A549 (cell line): ENCODE measurements at regions not wholly inside any gene's neighbourhood (a gene's known extent, or its start where the extent isn't known, plus 50 kb on each side); places are given as distances from the start of the nearest gene placed in this dataset.

Source experiments
- ATAC-seq, 2 experiments: fragments of 200-7000 bp in 1 of 2; fragments of >200 bp in 1 of 2; cut with Nextera tagmentation in 1 of 2; cut with Tn5 transposase in 1 of 2; 3 replicates each; pipeline versions ENCODE4 v1.8.0 to v1.9.1; 2018 to 2020; ENCODE audit warnings: mild to moderate bottlenecking in 1 of 2, moderate library complexity in 1 of 2
- CTCF ChIA-PET: fragments of 300-600 bp; sonication (Branson Sonifier 250); formaldehyde crosslinking; extraction: SDS; loops from one replicate; lab custom pipeline; 2021; ENCODE audit warnings: antibody characterized with exemption, inconsistent platforms; lab: Yijun Ruan, JAX
- POLR2A ChIA-PET: fragments of 350-600 bp; formaldehyde crosslinking; extraction: SDS; loops from one replicate; lab custom pipeline; 2021; ENCODE audit warnings: antibody characterized with exemption, inconsistent platforms; lab: Yijun Ruan, JAX
- DNase-seq, 2 experiments: peaks; one replicate each; pipeline versions ENCODE4 v3.0.0 to v3.0.0-alpha.2; 2011 to 2016; ENCODE audit warnings: low read depth in 1 of 2, low spot score in 1 of 2
- FAIRE-seq: peaks from 2 replicates; lab custom pipeline; 2011; peaks lifted over from hg19 to GRCh38; lab: Jason Lieb, UNC
- H3K27ac ChIP-seq, 2 experiments: fragments of >200 bp; sonication (Bioruptor Twin); formaldehyde crosslinking; 3 replicates each; pipeline ENCODE4 v1.5.1; 2016 to 2017
- H3K4me1 ChIP-seq: fragments of >200 bp; sonication (Bioruptor Twin); formaldehyde crosslinking; 3 replicates; pipeline ENCODE4 v1.6.1; 2016
- H3K4me2 ChIP-seq: fragments of >200 bp; sonication (Bioruptor Twin); formaldehyde crosslinking; 3 replicates; pipeline ENCODE4 v1.6.1; 2016
- H3K4me3 ChIP-seq: fragments of >200 bp; sonication (Bioruptor Twin); formaldehyde crosslinking; 3 replicates; pipeline ENCODE4 v1.5.1; 2016
- H3K9me3 ChIP-seq: fragments of >200 bp; sonication (Bioruptor Twin); formaldehyde crosslinking; 3 replicates; pipeline ENCODE4 v1.6.1; 2016
- CEBPB ChIP-seq, 2 experiments: fragments of >200 bp in 1 of 2; sonication (Bioruptor Twin) in 1 of 2; formaldehyde crosslinking in 1 of 2; IDR thresholded peaks; 2 replicates each; pipeline ENCODE4 v1.6.1; 2012 to 2016
- CTCF ChIP-seq: fragments of >200 bp; sonication (Bioruptor Twin); formaldehyde crosslinking; IDR thresholded peaks from 3 replicates; pipeline ENCODE4 v1.5.1; 2016
- ELK1 ChIP-seq: fragments of 150-350 bp; IDR thresholded peaks from 2 replicates; pipeline ENCODE4 v1.6.1; 2014; ENCODE audit warnings: low read depth, mild to moderate bottlenecking, low read length
- EP300 ChIP-seq, 2 experiments: fragments of >200 bp; sonication (Bioruptor Twin); formaldehyde crosslinking; IDR thresholded peaks; 2 replicates in 1 of 2; 3 replicates in 1 of 2; pipeline ENCODE4 v1.6.1; 2016 to 2017
- FOXS1 ChIP-seq: fragments of 250-450 bp; sonication (Bioruptor Pico); IDR thresholded peaks from 2 replicates; pipeline ENCODE4 v1.5.0; 2020; ENCODE audit warnings: mild to moderate bottlenecking, moderate library complexity
- HDAC2 ChIP-seq: fragments of 200-600 bp; sonication (generic); IDR thresholded peaks from 2 replicates; pipeline ENCODE4 v1.6.1; 2016
- HES2 ChIP-seq: fragments of >200 bp; sonication (Bioruptor Twin); formaldehyde crosslinking; IDR thresholded peaks from 2 replicates; pipeline ENCODE4 v1.6.1; 2016
- HEYL ChIP-seq: fragments of 250-450 bp; sonication (Bioruptor Pico); IDR thresholded peaks from 2 replicates; pipeline ENCODE4 v1.8.0; 2021; ENCODE audit warnings: mild to moderate bottlenecking, moderate library complexity
- HMGXB4 ChIP-seq: fragments of 250-450 bp; sonication (Bioruptor Pico); IDR thresholded peaks from 2 replicates; pipeline ENCODE4 v1.5.0; 2021; ENCODE audit warnings: mild to moderate bottlenecking, moderate library complexity, borderline replicate concordance
- HOXB13 ChIP-seq: fragments of 250-450 bp; sonication (Bioruptor Pico); IDR thresholded peaks from 2 replicates; pipeline ENCODE4 v1.5.0; 2020; ENCODE audit warnings: low read depth, mild to moderate bottlenecking, moderate library complexity
- JUN ChIP-seq, 2 experiments: fragments of >200 bp; sonication (Bioruptor Twin); formaldehyde crosslinking; IDR thresholded peaks; 2 replicates in 1 of 2; 3 replicates in 1 of 2; pipeline ENCODE4 v1.6.1; 2016 to 2017
- JUNB ChIP-seq: fragments of >200 bp; sonication (Bioruptor Twin); formaldehyde crosslinking; IDR thresholded peaks from 2 replicates; pipeline ENCODE4 v1.6.1; 2016
- MAFK ChIP-seq: fragments of 450-650 bp; IDR thresholded peaks from 2 replicates; pipeline ENCODE4 v1.6.1; 2014; ENCODE audit not compliant: partially characterized antibody
- MYC ChIP-seq: IDR thresholded peaks from 2 replicates; pipeline ENCODE4 v1.6.1; 2012; ENCODE audit warnings: mild to moderate bottlenecking, inconsistent platforms, low read length, improper control_type of control experiment, borderline replicate concordance
- NPAS2 ChIP-seq: fragments of 250-450 bp; sonication (Bioruptor Pico); IDR thresholded peaks from 2 replicates; pipeline ENCODE4 v1.8.0; 2022; ENCODE audit warnings: mild to moderate bottlenecking, moderate library complexity, borderline replicate concordance
- PHF8 ChIP-seq: fragments of 200-600 bp; sonication (generic); IDR thresholded peaks from 2 replicates; pipeline ENCODE4 v1.6.1; 2016; ENCODE audit warnings: low read depth, mild to moderate bottlenecking, antibody characterized with exemption, moderate library complexity, borderline replicate concordance
- POLR2A ChIP-seq: IDR thresholded peaks from 2 replicates; pipeline ENCODE4 v1.6.1; 2012; ENCODE audit warnings: mild to moderate bottlenecking, low read length
- RAD21 ChIP-seq, 2 experiments: fragments of >200 bp in 1 of 2; sonication (Bioruptor Twin) in 1 of 2; formaldehyde crosslinking in 1 of 2; IDR thresholded peaks in 1 of 2; conservative IDR thresholded peaks in 1 of 2; 2 replicates in 1 of 2; 3 replicates in 1 of 2; pipeline ENCODE4 v1.6.1; 2012 to 2018; ENCODE audit warnings: inconsistent platforms in 1 of 2
- REST ChIP-seq: fragments of 200-600 bp; sonication (generic); IDR thresholded peaks from 2 replicates; pipeline ENCODE4 v1.6.1; 2016; ENCODE audit warnings: antibody characterized with exemption, mild to moderate bottlenecking, moderate library complexity
- RNF2 ChIP-seq: fragments of 200-600 bp; sonication (generic); IDR thresholded peaks from 2 replicates; pipeline ENCODE4 v1.6.1; 2016; ENCODE audit warnings: low read depth, mild to moderate bottlenecking, antibody characterized with exemption, moderate library complexity, borderline replicate concordance
- SMC3 ChIP-seq: fragments of >200 bp; sonication (Bioruptor Twin); formaldehyde crosslinking; IDR thresholded peaks from 3 replicates; pipeline ENCODE4 v1.6.1; 2018; ENCODE audit warnings: inconsistent platforms
- SREBF2 ChIP-seq: fragments of 450-650 bp; IDR thresholded peaks from 2 replicates; pipeline ENCODE4 v1.6.1; 2014; ENCODE audit warnings: mild to moderate bottlenecking, moderate library complexity
- TP53 ChIP-seq: fragments of 250-450 bp; sonication (Bioruptor Pico); IDR thresholded peaks from 2 replicates; pipeline ENCODE4 v1.5.0; 2021; ENCODE audit warnings: mild to moderate bottlenecking, moderate library complexity
- USF2 ChIP-seq: fragments of 450-650 bp; IDR thresholded peaks from 2 replicates; pipeline ENCODE4 v1.6.1; 2014; ENCODE audit warnings: antibody characterized with exemption
- ZFP36 ChIP-seq: fragments of 450-650 bp; IDR thresholded peaks from 2 replicates; pipeline ENCODE4 v1.6.1; 2014; ENCODE audit warnings: borderline replicate concordance; ENCODE audit not compliant: partially characterized antibody
- ZNF302 ChIP-seq: fragments of 250-450 bp; sonication (Bioruptor Pico); IDR thresholded peaks from 2 replicates; pipeline ENCODE4 v1.9.0; 2021; ENCODE audit warnings: inconsistent platforms, mild to moderate bottlenecking, moderate library complexity
- ZSCAN20 ChIP-seq: fragments of 250-450 bp; sonication (Bioruptor Pico); IDR thresholded peaks from 2 replicates; pipeline ENCODE4 v1.8.0; 2022; ENCODE audit warnings: mild to moderate bottlenecking, moderate library complexity
- WGBS: methylation state at CpG from one replicate; pipeline ENCODE4 v1.1.6; 2017; ENCODE audit errors: missing lambda C conversion rate; 5-methylcytosine and 5-hydroxymethylcytosine counted together

GRCh38 chr9:103981912-103982311, 112.2 kb upstream of the SMC2 start:
- WGBS, result 24% methylated on average over 2 of the region's 2 CpGs
- no peak overlapping the region for H3K4me3 ChIP-seq
- DNase-seq (no peak), FAIRE-seq (no peak), ATAC-seq (no peak)
- H3K4me1 ChIP-seq, result no peaks in the 10 kb centered on the region
- H3K4me2 ChIP-seq, result no peak overlapping the region
- H3K9me3 ChIP-seq, result no peaks in the 10 kb centered on the region
- no peak overlapping the region for H3K27ac ChIP-seq
- TF ChIP-seq JUNB (no peak), SMC3 (no peak), PHF8 (no peak), NPAS2 (CRISPR knock-in tag) (no peak), HDAC2 (no peak), POLR2A (no peak)
- CTCF ChIA-PET, result no interaction called here
- POLR2A ChIA-PET, result no interaction called here

- no peak overlapping the region for H3K4me3 ChIP-seq
- no peak for FAIRE-seq
- H3K9me3 ChIP-seq, result no peaks in the 10 kb centered on the region
- TF ChIP-seq ZFP36 (no peak), JUN (IDR thresholded peaks at IDR 0.05) (no peak), HOXB13 (CRISPR knock-in tag) (no peak), HDAC2 (no peak), CTCF (no peak), RAD21 (conservative IDR thresholded peaks at IDR 0.05 in 1 of 2, IDR thresholded peaks at IDR 0.05 in 1 of 2) (no peak), ZSCAN20 (no peak), FOXS1 (CRISPR knock-in tag) (no peak), HES2 (no peak), CEBPB (IDR thresholded peaks at IDR 0.05) (no peak), RNF2 (no peak), MAFK (no peak), PHF8 (no peak), USF2 (no peak), MYC (no peak)
- TF ChIP-seq, all 56 proteins: peak for 0
- Histone ChIP-seq H3K4me1 (no peaks in the 10 kb centered on the region), H3K4me2 (no peak overlapping the region), H3K27ac (no peak overlapping the region)
- 12% methylated on average over 1 of the region's 1 CpG for WGBS
- no peak for ATAC-seq
- CTCF ChIA-PET, result no interaction called here
- POLR2A ChIA-PET, result no interaction called here
- no peak for DNase-seq
Observed at GRCh38 chr9:103985077-103985476, 109.0 kb upstream of the SMC2 start.

GRCh38 chr9:103988821-103989220, 105.3 kb upstream of the SMC2 start:
- WGBS, result 46% methylated on average over 2 of the region's 2 CpGs
- no peak for ATAC-seq
- FAIRE-seq, result no peak
- no peak for DNase-seq
- H3K4me1 ChIP-seq, result no peaks in the 10 kb centered on the region
- H3K4me3 ChIP-seq, result no peak overlapping the region
- TF ChIP-seq REST, result no peak
- no peak for TF ChIP-seq ELK1
- no peak for TF ChIP-seq NPAS2 (CRISPR knock-in tag)
- TF ChIP-seq ZNF302 (CRISPR knock-in tag), result no peak
- TF ChIP-seq SREBF2, result no peak
- TF ChIP-seq CEBPB (IDR thresholded peaks at IDR 0.05), result no peak
- TF ChIP-seq HEYL (CRISPR knock-in tag), result no peak
- TF ChIP-seq HOXB13 (CRISPR knock-in tag), result no peak
- no peak for TF ChIP-seq TP53
- TF ChIP-seq EP300 (IDR thresholded peaks at IDR 0.05), result no peak
- no peak for TF ChIP-seq HMGXB4 (CRISPR knock-in tag)
- TF ChIP-seq HDAC2, result no peak
- TF ChIP-seq, all 56 proteins: peak for 0
- CTCF ChIA-PET, result no interaction called here
- H3K27ac ChIP-seq, result no peak overlapping the region
- POLR2A ChIA-PET, result no interaction called here
- no peaks in the 10 kb centered on the region for H3K9me3 ChIP-seq
- H3K4me2 ChIP-seq, result no peak overlapping the region
